DMS53 (cell line): ENCODE measurements at regions not wholly inside any gene's neighbourhood (a gene's known extent, or its start where the extent isn't known, plus 50 kb on each side); places are given as distances from the start of the nearest gene placed in this dataset.

Experiments used
- DNase-seq: peaks from one replicate; lab custom pipeline; 2025; lab: John Stamatoyannopoulos, UW

- DNase-seq = peak; percentile 82
These were observed 70.4 kb upstream of the ALCAM start for GRCh38 chr3:105296182-105296822.

- no peak for DNase-seq
These were observed 62.2 kb upstream of the ALCAM start for GRCh38 chr3:105304487-105304886.

GRCh38 chr3:105315144-105315543, 51.6 kb upstream of the ALCAM start:
- no peak for DNase-seq

GRCh38 chr3:105315815-105316214, 50.9 kb upstream of the ALCAM start:
- DNase-seq = peak; percentile 7

GRCh38 chr3:105316331-105316730, 50.4 kb upstream of the ALCAM start:
- no peak for DNase-seq
